Esophagus muscularis mucosa (tissue), 4 donors: ENCODE measurements at regions not wholly inside any gene's neighbourhood (a gene's known extent, or its start where the extent isn't known, plus 50 kb on each side); places are given as distances from the start of the nearest gene placed in this dataset.

Experiments used
- DNase-seq: peaks from one replicate; pipeline ENCODE4 v3.0.0-alpha.2; 2017; ENCODE audit errors: extremely low spot score
- H3K27ac ChIP-seq, 4 donors: fragments of 200-600 bp; sonication (generic); replicated peaks in 1 of 4; 1 replicate in 3 of 4; 2 replicates in 1 of 4; pipeline ENCODE4 v1.5.1; 2016 to 2019; ENCODE audit warnings: mild to moderate bottlenecking in 1 of 4
- H3K27me3 ChIP-seq, 4 donors: fragments of 200-600 bp; sonication (generic); one replicate each; pipeline versions ENCODE4 v1.5.1 to v1.6.0; 2016 to 2019
- H3K36me3 ChIP-seq, 4 donors: fragments of 200-600 bp; sonication (generic); one replicate each; pipeline ENCODE4 v1.5.1; 2016 to 2019
- H3K4me1 ChIP-seq, 4 donors: fragments of 200-600 bp; sonication (generic); one replicate each; pipeline ENCODE4 v1.5.1; 2016 to 2019
- H3K4me3 ChIP-seq, 4 donors: fragments of 200-600 bp; sonication (generic); 1 replicate in 2 of 4; 2 replicates in 2 of 4; pipeline ENCODE4 v1.5.1; 2016 to 2019; ENCODE audit warnings: mild to moderate bottlenecking in 4 of 4, moderate library complexity in 1 of 4
- H3K9me3 ChIP-seq, 4 donors: fragments of 200-600 bp; sonication (generic); 1 replicate in 3 of 4; 2 replicates in 1 of 4; pipeline ENCODE4 v1.5.1; 2016 to 2019
- CTCF ChIP-seq, 3 experiments: fragments of 200-600 bp in 2 of 3; fragments of 450-650 bp in 1 of 3; sonication (generic) in 2 of 3; IDR thresholded peaks; one replicate each; pipeline ENCODE4 v1.5.1; 2017 to 2019; ENCODE audit warnings: antibody characterized with exemption in 3 of 3, mild to moderate bottlenecking in 2 of 3, moderate library complexity in 1 of 3
- EP300 ChIP-seq: sonication (generic); formaldehyde crosslinking; IDR thresholded peaks from one replicate; pipeline ENCODE4 v1.6.1; 2017; ENCODE audit warnings: antibody characterized with exemption
- POLR2A ChIP-seq: fragments of 450-650 bp; IDR thresholded peaks from one replicate; pipeline ENCODE4 v1.6.1; 2017; ENCODE audit warnings: antibody characterized with exemption, moderate library complexity, mild to moderate bottlenecking, low read depth
- POLR2AphosphoS5 ChIP-seq, 2 donors: sonication (generic); formaldehyde crosslinking; IDR thresholded peaks; one replicate each; pipeline ENCODE4 v1.6.1; 2017; ENCODE audit warnings: antibody characterized with exemption in 2 of 2
- WGBS: methylation state at CpG from one replicate; pipeline ENCODE4 v1.1.5; 2018; 5-methylcytosine and 5-hydroxymethylcytosine counted together
- intact Hi-C: fragments of 100-400 bp; cut with DNase I; formaldehyde crosslinking; loops from one replicate; pipeline ENCODE4 v1.15.1; 2023

GRCh38 chr15:49748791-49749190 is 127.9 kb downstream of the DTWD1 start:
- no peak for TF ChIP-seq CTCF (IDR thresholded peaks at IDR 0.05)
- no peak for TF ChIP-seq POLR2AphosphoS5 (IDR thresholded peaks at IDR 0.05)
- TF ChIP-seq POLR2A, result no peak
- TF ChIP-seq EP300, result no peak
- 73% methylated on average over 2 of the region's 2 CpGs for WGBS
- no peaks in the 10 kb centered on the region for H3K27me3 ChIP-seq
- no peaks in the 10 kb centered on the region for H3K36me3 ChIP-seq
- H3K4me1 ChIP-seq, result no peaks in the 10 kb centered on the region
- DNase-seq, result no peak
- no peaks in the 10 kb centered on the region for H3K9me3 ChIP-seq
- intact Hi-C loops, result no loop called here
- no peak overlapping the region for H3K27ac ChIP-seq
- no peak overlapping the region for H3K4me3 ChIP-seq

- Histone ChIP-seq H3K36me3 (no peaks in the 10 kb centered on the region), H3K27ac (no peak overlapping the region), H3K9me3 (no peaks in the 10 kb centered on the region), H3K4me3 (no peak overlapping the region), H3K4me1 (no peaks in the 10 kb centered on the region), H3K27me3 (no peaks in the 10 kb centered on the region)
- TF ChIP-seq POLR2A, result no peak
- no peak for TF ChIP-seq CTCF (IDR thresholded peaks at IDR 0.05)
- no peak for TF ChIP-seq POLR2AphosphoS5 (IDR thresholded peaks at IDR 0.05)
- TF ChIP-seq EP300, result no peak
- intact Hi-C loops, result no loop called here
- DNase-seq, result no peak
Measured at GRCh38 chr15:49750553-49750952, 129.7 kb downstream of the DTWD1 start.

GRCh38 chr15:49751191-49751590 is 130.3 kb downstream of the DTWD1 start:
- H3K4me1 ChIP-seq, result no peaks in the 10 kb centered on the region
- no peak for DNase-seq
- H3K27ac ChIP-seq, result no peak overlapping the region
- H3K27me3 ChIP-seq, result no peaks in the 10 kb centered on the region
- intact Hi-C loops, result no loop called here
- H3K9me3 ChIP-seq, result no peaks in the 10 kb centered on the region
- H3K4me3 ChIP-seq, result no peak overlapping the region
- WGBS, result 84% methylated on average over 3 of the region's 3 CpGs
- no peak for TF ChIP-seq EP300
- TF ChIP-seq POLR2A, result no peak
- no peak for TF ChIP-seq CTCF (IDR thresholded peaks at IDR 0.05)
- TF ChIP-seq POLR2AphosphoS5 (IDR thresholded peaks at IDR 0.05), result no peak
- no peaks in the 10 kb centered on the region for H3K36me3 ChIP-seq

- TF ChIP-seq CTCF (IDR thresholded peaks at IDR 0.05) (no peak), EP300 (no peak), POLR2A (no peak), POLR2AphosphoS5 (IDR thresholded peaks at IDR 0.05) (no peak)
- no peak overlapping the region for H3K27ac ChIP-seq
- intact Hi-C loops, result no loop called here
- no peak for DNase-seq
- WGBS, result 86% methylated on average over 3 of the region's 3 CpGs
- H3K9me3 ChIP-seq, result no peaks in the 10 kb centered on the region
- H3K36me3 ChIP-seq, result no peaks in the 10 kb centered on the region
- no peak overlapping the region for H3K4me3 ChIP-seq
- no peaks in the 10 kb centered on the region for H3K4me1 ChIP-seq
- no peaks in the 10 kb centered on the region for H3K27me3 ChIP-seq
Measured at GRCh38 chr15:49751751-49752150, 130.9 kb downstream of the DTWD1 start.

- Histone ChIP-seq H3K4me1 (no peaks in the 10 kb centered on the region), H3K36me3 (no peaks in the 10 kb centered on the region), H3K27me3 (no peaks in the 10 kb centered on the region), H3K9me3 (no peaks in the 10 kb centered on the region), H3K27ac (no peak overlapping the region), H3K4me3 (no peak overlapping the region)
- WGBS, result 87% methylated on average over 2 of the region's 2 CpGs
- intact Hi-C loops, result no loop called here
- TF ChIP-seq EP300, result no peak
- no peak for DNase-seq
Measured at GRCh38 chr15:49752517-49752916, 131.7 kb downstream of the DTWD1 start.
